Spinal cord (tissue), 9 donors: ENCODE measurements at regions not wholly inside any gene's neighbourhood (a gene's known extent, or its start where the extent isn't known, plus 50 kb on each side); places are given as distances from the start of the nearest gene placed in this dataset.

Experiments used
- DNase-seq, 6 donors: peaks; one replicate each; pipeline versions ENCODE4 v3.0.0 to v3.0.0-alpha.2; 2013 to 2015; ENCODE audit warnings: low spot score in 6 of 6, low read depth in 4 of 6
- H3K27ac ChIP-seq: one replicate; pipeline ENCODE4 v1.5.1; 2013; ENCODE audit warnings: low read depth, low read length, control low read depth
- H3K27me3 ChIP-seq: one replicate; pipeline ENCODE4 v1.6.1; 2013; ENCODE audit warnings: low read length; ENCODE audit not compliant: control insufficient read depth, insufficient read depth
- H3K36me3 ChIP-seq: one replicate; pipeline ENCODE4 v1.6.1; 2013; ENCODE audit warnings: low read length; ENCODE audit not compliant: control insufficient read depth, insufficient read depth
- H3K4me1 ChIP-seq: one replicate; pipeline ENCODE4 v1.6.1; 2013; ENCODE audit warnings: low read length; ENCODE audit not compliant: control insufficient read depth, insufficient read depth
- H3K4me3 ChIP-seq: one replicate; pipeline ENCODE4 v1.5.1; 2013; ENCODE audit warnings: low read depth, low read length, control low read depth
- H3K9me3 ChIP-seq: one replicate; pipeline ENCODE4 v1.6.1; 2013; ENCODE audit warnings: low read length; ENCODE audit not compliant: control insufficient read depth, insufficient read depth
- WGBS: methylation state at CpG from one replicate; pipeline ENCODE4 v1.1.5; 2013; ENCODE audit warnings: missing lambda C conversion rate; ENCODE audit not compliant: insufficient coverage; 5-methylcytosine and 5-hydroxymethylcytosine counted together
- donor health status: healthy.

GRCh38 chr5:117088176-117088575 lies 513.6 kb upstream of the SEMA6A start:
- no peaks in the 10 kb centered on the region for H3K4me1 ChIP-seq
- no peaks in the 10 kb centered on the region for H3K36me3 ChIP-seq
- H3K9me3 ChIP-seq: no peaks in the 10 kb centered on the region
- WGBS: no CpG with 5 or more reads among the region's 2 CpGs
- no peak overlapping the region for H3K4me3 ChIP-seq
- DNase-seq: no peak
- H3K27ac ChIP-seq: no peak overlapping the region
- H3K27me3 ChIP-seq: no peaks in the 10 kb centered on the region

GRCh38 chr5:117084067-117084466 lies 509.4 kb upstream of the SEMA6A start:
- no peaks in the 10 kb centered on the region for H3K27me3 ChIP-seq
- no peak for DNase-seq
- no peaks in the 10 kb centered on the region for H3K4me1 ChIP-seq
- no peaks in the 10 kb centered on the region for H3K36me3 ChIP-seq
- H3K4me3 ChIP-seq: no peak overlapping the region
- no peak overlapping the region for H3K27ac ChIP-seq
- no peaks in the 10 kb centered on the region for H3K9me3 ChIP-seq

- no peak overlapping the region for H3K4me3 ChIP-seq
- H3K27me3 ChIP-seq: no peaks in the 10 kb centered on the region
- H3K9me3 ChIP-seq: no peaks in the 10 kb centered on the region
- no peaks in the 10 kb centered on the region for H3K4me1 ChIP-seq
- WGBS: 80% methylated on average over 1 of the region's 1 CpG
- no peak overlapping the region for H3K27ac ChIP-seq
- H3K36me3 ChIP-seq: no peaks in the 10 kb centered on the region
- DNase-seq: peak in 1 of 6 donors; percentile 74
Observed at GRCh38 chr5:117082977-117083376, 508.4 kb upstream of the SEMA6A start.

- no peak for DNase-seq
- Histone ChIP-seq H3K4me1 (no peaks in the 10 kb centered on the region), H3K9me3 (no peaks in the 10 kb centered on the region), H3K36me3 (no peaks in the 10 kb centered on the region), H3K27me3 (no peaks in the 10 kb centered on the region), H3K27ac (no peak overlapping the region), H3K4me3 (no peak overlapping the region)
- WGBS: 100% methylated on average over 2 of the region's 2 CpGs
Observed at GRCh38 chr5:117077142-117077541, 502.5 kb upstream of the SEMA6A start.

- H3K27ac ChIP-seq: no peak overlapping the region
- WGBS: no CpG with 5 or more reads among the region's 2 CpGs
- no peak overlapping the region for H3K4me3 ChIP-seq
Observed at GRCh38 chr5:117072439-117072838, 497.8 kb upstream of the SEMA6A start.

GRCh38 chr5:117065800-117066199 lies 491.2 kb upstream of the SEMA6A start:
- Histone ChIP-seq H3K4me1 (no peaks in the 10 kb centered on the region), H3K36me3 (no peaks in the 10 kb centered on the region), H3K27me3 (no peaks in the 10 kb centered on the region), H3K27ac (no peak overlapping the region), H3K9me3 (peaks cover under 1% of the 10 kb centered on the region), H3K4me3 (no peak overlapping the region)
- WGBS: no CpG with 5 or more reads among the region's 1 CpG
- DNase-seq: no peak

More at GRCh38 chr5:117072439-117072838, 497.8 kb upstream of the SEMA6A start:
- Histone ChIP-seq H3K27me3 (no peaks in the 10 kb centered on the region), H3K36me3 (no peaks in the 10 kb centered on the region), H3K9me3 (peaks cover 6% of the 10 kb centered on the region), H3K4me1 (no peaks in the 10 kb centered on the region)
- no peak for DNase-seq

- Histone ChIP-seq H3K4me3 (no peak overlapping the region), H3K27ac (no peak overlapping the region), H3K9me3 (no peaks in the 10 kb centered on the region), H3K36me3 (no peaks in the 10 kb centered on the region), H3K4me1 (no peaks in the 10 kb centered on the region), H3K27me3 (no peaks in the 10 kb centered on the region)
- DNase-seq: peak in 1 of 6 donors; percentile 65
- WGBS: no CpG with 5 or more reads among the region's 1 CpG
Observed at GRCh38 chr5:117065161-117065560, 490.5 kb upstream of the SEMA6A start.

- no peaks in the 10 kb centered on the region for H3K9me3 ChIP-seq
- H3K4me1 ChIP-seq: no peaks in the 10 kb centered on the region
- DNase-seq: no peak
- H3K27me3 ChIP-seq: no peaks in the 10 kb centered on the region
- WGBS: 90% methylated on average over 1 of the region's 1 CpG
- no peaks in the 10 kb centered on the region for H3K36me3 ChIP-seq
- H3K27ac ChIP-seq: no peak overlapping the region
- no peak overlapping the region for H3K4me3 ChIP-seq
Observed at GRCh38 chr5:117060099-117060498, 485.5 kb upstream of the SEMA6A start.

GRCh38 chr5:117058740-117059139 lies 484.1 kb upstream of the SEMA6A start:
- no peak overlapping the region for H3K27ac ChIP-seq
- DNase-seq: no peak

GRCh38 chr5:117055517-117055916 lies 480.9 kb upstream of the SEMA6A start:
- H3K27me3 ChIP-seq: no peaks in the 10 kb centered on the region
- no peaks in the 10 kb centered on the region for H3K4me1 ChIP-seq
- DNase-seq: peak in 2 of 6 donors; percentile 21 to 42
- no CpG with 5 or more reads among the region's 2 CpGs for WGBS
- H3K36me3 ChIP-seq: no peaks in the 10 kb centered on the region
- peak overlapping the region; percentile 15 for H3K27ac ChIP-seq
- no peak overlapping the region for H3K4me3 ChIP-seq
- no peaks in the 10 kb centered on the region for H3K9me3 ChIP-seq

More at GRCh38 chr5:117058740-117059139, 484.1 kb upstream of the SEMA6A start:
- H3K36me3 ChIP-seq: no peaks in the 10 kb centered on the region
- no peaks in the 10 kb centered on the region for H3K9me3 ChIP-seq
- H3K27me3 ChIP-seq: no peaks in the 10 kb centered on the region
- no peak overlapping the region for H3K4me3 ChIP-seq
- H3K4me1 ChIP-seq: no peaks in the 10 kb centered on the region
